Liver (tissue), 3 donors: ENCODE measurements at regions not wholly inside any gene's neighbourhood (a gene's known extent, or its start where the extent isn't known, plus 50 kb on each side); places are given as distances from the start of the nearest gene placed in this dataset.

Experiments
- ATF3 ChIP-seq: IDR thresholded peaks from 2 replicates; pipeline ENCODE4 v1.6.1; 2016; ENCODE audit warnings: antibody characterized with exemption
- CTCF ChIP-seq: fragments of 150-350 bp; IDR thresholded peaks from 2 replicates; pipeline ENCODE4 v1.5.1; 2017; ENCODE audit warnings: improper control_type of control experiment, low read depth, low read length; ENCODE audit not compliant: missing input control
- EGR1 ChIP-seq, 2 donors: IDR thresholded peaks; 2 replicates each; pipeline ENCODE4 v1.6.1; 2016 to 2018; ENCODE audit warnings: antibody characterized with exemption in 2 of 2, low read depth in 2 of 2
- FOXA1 ChIP-seq: IDR thresholded peaks from 2 replicates; pipeline ENCODE4 v1.6.1; 2016; ENCODE audit warnings: antibody characterized with exemption
- GABPA ChIP-seq, 2 donors: IDR thresholded peaks in 1 of 2; conservative IDR thresholded peaks in 1 of 2; 2 replicates each; pipeline ENCODE4 v1.6.1; 2016; ENCODE audit warnings: antibody characterized with exemption in 2 of 2, mild to moderate bottlenecking in 1 of 2, moderate library complexity in 1 of 2
- JUND ChIP-seq, 2 donors: IDR thresholded peaks; 2 replicates each; pipeline ENCODE4 v1.6.1; 2016; ENCODE audit warnings: antibody characterized with exemption in 2 of 2
- MAX ChIP-seq: IDR thresholded peaks from 2 replicates; pipeline ENCODE4 v1.6.1; 2016; ENCODE audit warnings: antibody characterized with exemption
- RAD21 ChIP-seq, 2 donors: IDR thresholded peaks; 2 replicates each; pipeline ENCODE4 v1.6.1; 2016; ENCODE audit warnings: antibody characterized with exemption in 2 of 2, mild to moderate bottlenecking in 2 of 2
- REST ChIP-seq: IDR thresholded peaks from 2 replicates; pipeline ENCODE4 v1.6.1; 2016; ENCODE audit warnings: antibody characterized with exemption, mild to moderate bottlenecking
- TAF1 ChIP-seq: conservative IDR thresholded peaks from 2 replicates; pipeline ENCODE4 v1.6.1; 2016; ENCODE audit warnings: antibody characterized with exemption, mild to moderate bottlenecking
- YY1 ChIP-seq: IDR thresholded peaks from 2 replicates; pipeline ENCODE4 v1.6.1; 2016; ENCODE audit warnings: antibody characterized with exemption, mild to moderate bottlenecking
- donor health status: healthy.
- donor health status: healthy.

DNA sequence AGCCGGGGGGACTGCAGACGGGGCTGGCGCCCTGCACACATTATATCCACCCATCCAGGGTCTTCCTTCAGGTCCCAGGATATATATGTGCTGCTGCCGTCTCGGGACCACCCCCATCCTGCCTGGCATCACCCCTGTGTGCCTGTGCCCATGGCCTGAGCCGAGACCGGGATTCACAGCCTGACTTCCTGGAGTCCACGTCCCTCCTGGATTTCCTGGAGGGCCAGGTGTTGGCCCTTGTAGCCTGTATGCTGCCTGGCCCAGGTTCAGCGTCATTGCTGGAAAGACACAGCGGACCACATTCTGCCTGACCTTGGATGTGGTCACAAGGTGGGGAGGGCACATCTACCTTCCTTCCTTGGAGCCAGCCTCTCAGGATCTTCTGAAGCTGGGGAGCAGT is 551.1 kb downstream of the BRD1 start:
- TF ChIP-seq CTCF (no peak), RAD21 (IDR thresholded peaks at IDR 0.05) (no peak), FOXA1 (no peak), GABPA (IDR thresholded peaks at IDR 0.05 in 1 of 2, conservative IDR thresholded peaks at IDR 0.05 in 1 of 2) (no peak), ATF3 (no peak), TAF1 (no peak), MAX (no peak), EGR1 (IDR thresholded peaks at IDR 0.05; ENCODE audit: low read depth in 2 of 2) (no peak), JUND (IDR thresholded peaks at IDR 0.05) (no peak), REST (no peak), YY1 (no peak)
